GM23338 (cell line): ENCODE measurements at regions not wholly inside any gene's neighbourhood (a gene's known extent, or its start where the extent isn't known, plus 50 kb on each side); places are given as distances from the start of the nearest gene placed in this dataset.

ENCODE experiments used
- ATAC-seq: fragments of 200-7000 bp; cut with Tn5 transposase; 3 replicates; pipeline ENCODE4 v1.9.1; 2020
- DNase-seq: peaks from one replicate; pipeline ENCODE4 v3.0.0-alpha.2; 2015; ENCODE audit warnings: low spot score
- H2AFZ ChIP-seq: fragments of 200-600 bp; sonication (generic); 2 replicates; pipeline ENCODE4 v1.8.0; 2016; ENCODE audit warnings: antibody characterized with exemption, mild to moderate bottlenecking, moderate library complexity
- H3F3A ChIP-seq: fragments of 200-600 bp; sonication (generic); replicated peaks from 2 replicates; pipeline ENCODE4 v1.8.0; 2017; ENCODE audit warnings: antibody characterized with exemption, mixed run types, low read depth
- H3K27ac ChIP-seq: fragments of 200-600 bp; sonication (generic); 2 replicates; pipeline ENCODE4 v1.6.1; 2016; ENCODE audit warnings: low read depth
- H3K27me3 ChIP-seq: fragments of 200-600 bp; sonication (generic); 2 replicates; pipeline ENCODE4 v1.8.0; 2016; ENCODE audit warnings: mild to moderate bottlenecking, mixed run types, moderate library complexity; ENCODE audit not compliant: insufficient read depth
- H3K36me3 ChIP-seq: fragments of 200-600 bp; sonication (generic); 2 replicates; pipeline ENCODE4 v1.8.0; 2016; ENCODE audit warnings: mild to moderate bottlenecking; ENCODE audit not compliant: insufficient read depth
- H3K4me1 ChIP-seq: fragments of 200-600 bp; sonication (generic); 2 replicates; pipeline ENCODE4 v1.8.0; 2016; ENCODE audit warnings: mild to moderate bottlenecking, moderate library complexity; ENCODE audit not compliant: insufficient read depth
- H3K4me2 ChIP-seq: fragments of 200-600 bp; sonication (generic); 2 replicates; pipeline ENCODE4 v1.7.1; 2017; ENCODE audit warnings: mixed run types
- H3K4me3 ChIP-seq: fragments of 200-600 bp; sonication (generic); 2 replicates; pipeline ENCODE4 v1.6.1; 2016; ENCODE audit warnings: mixed run types
- H3K79me2 ChIP-seq: fragments of 200-600 bp; sonication (generic); replicated peaks from 2 replicates; pipeline ENCODE4 v1.8.0; 2017; ENCODE audit warnings: mild to moderate bottlenecking; ENCODE audit not compliant: insufficient read depth
- H3K9me2 ChIP-seq: fragments of 200-600 bp; sonication (generic); 2 replicates; pipeline ENCODE4 v1.8.0; 2017; ENCODE audit not compliant: insufficient read depth
- H4K20me1 ChIP-seq: fragments of 200-600 bp; sonication (generic); replicated peaks from 2 replicates; pipeline ENCODE4 v1.8.0; 2017; ENCODE audit warnings: mild to moderate bottlenecking; ENCODE audit not compliant: insufficient read depth
- H3K27ac Mint-ChIP-seq: 2 replicates; pipeline ENCODE4 v1.8.0; 2020; ENCODE audit warnings: inconsistent platforms, mild to moderate bottlenecking, moderate library complexity, mixed read lengths
- H3K27me3 Mint-ChIP-seq: 3 replicates; pipeline ENCODE4 v1.8.0; 2022; ENCODE audit warnings: low read depth, mild to moderate bottlenecking, moderate library complexity, mixed read lengths, inconsistent platforms; ENCODE audit not compliant: insufficient read depth, poor library complexity
- H3K36me3 Mint-ChIP-seq: 3 replicates; pipeline ENCODE4 v1.8.0; 2021; ENCODE audit warnings: low read depth, mild to moderate bottlenecking, inconsistent platforms, moderate library complexity, mixed read lengths
- H3K4me1 Mint-ChIP-seq: 3 replicates; pipeline ENCODE4 v1.8.0; 2020; ENCODE audit warnings: mild to moderate bottlenecking, inconsistent platforms, mixed read lengths
- H3K4me3 Mint-ChIP-seq: 3 replicates; pipeline ENCODE4 v1.8.0; 2021; ENCODE audit warnings: moderate library complexity, mild to moderate bottlenecking, inconsistent platforms, mixed read lengths
- H3K9me3 Mint-ChIP-seq: 3 replicates; pipeline ENCODE4 v1.8.0; 2020; ENCODE audit warnings: moderate library complexity, mild to moderate bottlenecking, inconsistent platforms, mixed read lengths
- CREB1 ChIP-seq: fragments of 250-450 bp; sonication (Bioruptor Pico); IDR thresholded peaks from 2 replicates; pipeline ENCODE4 v1.5.0; 2020; ENCODE audit warnings: low read depth, mild to moderate bottlenecking, moderate library complexity
- EZH2phosphoT487 ChIP-seq: fragments of 200-600 bp; sonication (generic); IDR thresholded peaks from one replicate; pipeline ENCODE4 v1.8.1; 2018; ENCODE audit warnings: antibody characterized with exemption; ENCODE audit not compliant: unreplicated experiment
- JUNB ChIP-seq: IDR thresholded peaks from one replicate; pipeline ENCODE4 v1.6.1; 2016; ENCODE audit warnings: antibody characterized with exemption; ENCODE audit not compliant: unreplicated experiment
- NANOG ChIP-seq: IDR thresholded peaks from 2 replicates; pipeline ENCODE4 v1.6.1; 2016; ENCODE audit warnings: antibody characterized with exemption, borderline replicate concordance
- POLR2AphosphoS5 ChIP-seq: IDR thresholded peaks from 2 replicates; pipeline ENCODE4 v1.6.1; 2016; ENCODE audit warnings: antibody characterized with exemption, low read depth
- ZNF114 ChIP-seq: fragments of 250-450 bp; sonication (Bioruptor Pico); IDR thresholded peaks from 2 replicates; pipeline ENCODE4 v1.5.0; 2020; ENCODE audit warnings: mild to moderate bottlenecking, moderate library complexity
- TF ChIP-seq, protein P1 (sequence below): fragments of 250-450 bp; sonication (Bioruptor Pico); IDR thresholded peaks from 2 replicates; pipeline ENCODE4 v1.5.0; 2020; ENCODE audit warnings: mild to moderate bottlenecking, moderate library complexity
- TF ChIP-seq, protein P2 (sequence below): IDR thresholded peaks from 2 replicates; pipeline ENCODE4 v1.6.1; 2016; ENCODE audit warnings: antibody characterized with exemption
- TF ChIP-seq, protein P3 (sequence below), 2 experiments: fragments of 200-600 bp in 1 of 2; sonication (generic) in 1 of 2; conservative IDR thresholded peaks; 2 replicates each; pipeline versions ENCODE4 v1.5.1 to v1.6.1; 2016 to 2017; ENCODE audit warnings: antibody characterized with exemption in 2 of 2, low read depth in 2 of 2, mild to moderate bottlenecking in 2 of 2, moderate library complexity in 1 of 2

DNA sequence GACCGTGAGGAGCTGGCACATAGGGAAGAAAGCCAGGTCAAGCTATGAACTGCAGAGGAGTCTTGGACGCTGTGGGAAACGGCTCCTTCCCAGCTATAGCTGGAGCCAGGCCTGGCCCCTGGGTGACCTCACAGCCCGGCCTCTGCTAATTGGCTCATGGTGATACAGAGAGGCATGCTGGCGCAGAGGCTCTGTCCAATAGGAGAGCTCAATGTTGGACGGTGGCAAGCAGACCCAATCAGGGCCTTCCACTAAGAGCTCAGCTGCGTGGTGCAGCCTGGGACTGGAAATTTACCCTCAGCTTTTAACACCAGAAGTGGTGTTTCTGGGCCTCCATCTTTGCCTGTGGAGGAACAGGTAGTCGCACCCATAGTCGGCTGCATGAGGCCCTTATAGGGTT, 64.4 kb upstream of the GRHL3 start:
- no peaks in the 10 kb centered on the region for H3K27me3 ChIP-seq
- no peak; the same call in 2 of the 3 replicates for ATAC-seq
- no peaks in the 10 kb centered on the region for H3K79me2 ChIP-seq
- no peaks in the 10 kb centered on the region for H4K20me1 ChIP-seq
- Mint-ChIP-seq H3K27ac (no peak overlapping the region), H3K36me3 (no peaks in the 10 kb centered on the region), H3K27me3 (peaks cover 9% of the 10 kb centered on the region), H3K9me3 (no peaks in the 10 kb centered on the region), H3K4me3 (no peak overlapping the region), H3K4me1 (no peaks in the 10 kb centered on the region)
- no peak overlapping the region for H3K4me2 ChIP-seq
- no peaks in the 10 kb centered on the region for H3F3A ChIP-seq
- peak; percentile 19 for DNase-seq
- H3K4me3 ChIP-seq: no peak overlapping the region
- no peaks in the 10 kb centered on the region for H3K9me2 ChIP-seq
- H3K36me3 ChIP-seq: no peaks in the 10 kb centered on the region
- H3K27ac ChIP-seq: no peak overlapping the region
- H3K4me1 ChIP-seq: no peaks in the 10 kb centered on the region
- TF ChIP-seq JUNB (no peak), EZH2phosphoT487 (no peak), CREB1 (CRISPR knock-in tag) (no peak), NANOG (no peak), ZNF114 (CRISPR knock-in tag) (no peak), POLR2AphosphoS5 (no peak)
- TF ChIP-seq, protein P1, sequence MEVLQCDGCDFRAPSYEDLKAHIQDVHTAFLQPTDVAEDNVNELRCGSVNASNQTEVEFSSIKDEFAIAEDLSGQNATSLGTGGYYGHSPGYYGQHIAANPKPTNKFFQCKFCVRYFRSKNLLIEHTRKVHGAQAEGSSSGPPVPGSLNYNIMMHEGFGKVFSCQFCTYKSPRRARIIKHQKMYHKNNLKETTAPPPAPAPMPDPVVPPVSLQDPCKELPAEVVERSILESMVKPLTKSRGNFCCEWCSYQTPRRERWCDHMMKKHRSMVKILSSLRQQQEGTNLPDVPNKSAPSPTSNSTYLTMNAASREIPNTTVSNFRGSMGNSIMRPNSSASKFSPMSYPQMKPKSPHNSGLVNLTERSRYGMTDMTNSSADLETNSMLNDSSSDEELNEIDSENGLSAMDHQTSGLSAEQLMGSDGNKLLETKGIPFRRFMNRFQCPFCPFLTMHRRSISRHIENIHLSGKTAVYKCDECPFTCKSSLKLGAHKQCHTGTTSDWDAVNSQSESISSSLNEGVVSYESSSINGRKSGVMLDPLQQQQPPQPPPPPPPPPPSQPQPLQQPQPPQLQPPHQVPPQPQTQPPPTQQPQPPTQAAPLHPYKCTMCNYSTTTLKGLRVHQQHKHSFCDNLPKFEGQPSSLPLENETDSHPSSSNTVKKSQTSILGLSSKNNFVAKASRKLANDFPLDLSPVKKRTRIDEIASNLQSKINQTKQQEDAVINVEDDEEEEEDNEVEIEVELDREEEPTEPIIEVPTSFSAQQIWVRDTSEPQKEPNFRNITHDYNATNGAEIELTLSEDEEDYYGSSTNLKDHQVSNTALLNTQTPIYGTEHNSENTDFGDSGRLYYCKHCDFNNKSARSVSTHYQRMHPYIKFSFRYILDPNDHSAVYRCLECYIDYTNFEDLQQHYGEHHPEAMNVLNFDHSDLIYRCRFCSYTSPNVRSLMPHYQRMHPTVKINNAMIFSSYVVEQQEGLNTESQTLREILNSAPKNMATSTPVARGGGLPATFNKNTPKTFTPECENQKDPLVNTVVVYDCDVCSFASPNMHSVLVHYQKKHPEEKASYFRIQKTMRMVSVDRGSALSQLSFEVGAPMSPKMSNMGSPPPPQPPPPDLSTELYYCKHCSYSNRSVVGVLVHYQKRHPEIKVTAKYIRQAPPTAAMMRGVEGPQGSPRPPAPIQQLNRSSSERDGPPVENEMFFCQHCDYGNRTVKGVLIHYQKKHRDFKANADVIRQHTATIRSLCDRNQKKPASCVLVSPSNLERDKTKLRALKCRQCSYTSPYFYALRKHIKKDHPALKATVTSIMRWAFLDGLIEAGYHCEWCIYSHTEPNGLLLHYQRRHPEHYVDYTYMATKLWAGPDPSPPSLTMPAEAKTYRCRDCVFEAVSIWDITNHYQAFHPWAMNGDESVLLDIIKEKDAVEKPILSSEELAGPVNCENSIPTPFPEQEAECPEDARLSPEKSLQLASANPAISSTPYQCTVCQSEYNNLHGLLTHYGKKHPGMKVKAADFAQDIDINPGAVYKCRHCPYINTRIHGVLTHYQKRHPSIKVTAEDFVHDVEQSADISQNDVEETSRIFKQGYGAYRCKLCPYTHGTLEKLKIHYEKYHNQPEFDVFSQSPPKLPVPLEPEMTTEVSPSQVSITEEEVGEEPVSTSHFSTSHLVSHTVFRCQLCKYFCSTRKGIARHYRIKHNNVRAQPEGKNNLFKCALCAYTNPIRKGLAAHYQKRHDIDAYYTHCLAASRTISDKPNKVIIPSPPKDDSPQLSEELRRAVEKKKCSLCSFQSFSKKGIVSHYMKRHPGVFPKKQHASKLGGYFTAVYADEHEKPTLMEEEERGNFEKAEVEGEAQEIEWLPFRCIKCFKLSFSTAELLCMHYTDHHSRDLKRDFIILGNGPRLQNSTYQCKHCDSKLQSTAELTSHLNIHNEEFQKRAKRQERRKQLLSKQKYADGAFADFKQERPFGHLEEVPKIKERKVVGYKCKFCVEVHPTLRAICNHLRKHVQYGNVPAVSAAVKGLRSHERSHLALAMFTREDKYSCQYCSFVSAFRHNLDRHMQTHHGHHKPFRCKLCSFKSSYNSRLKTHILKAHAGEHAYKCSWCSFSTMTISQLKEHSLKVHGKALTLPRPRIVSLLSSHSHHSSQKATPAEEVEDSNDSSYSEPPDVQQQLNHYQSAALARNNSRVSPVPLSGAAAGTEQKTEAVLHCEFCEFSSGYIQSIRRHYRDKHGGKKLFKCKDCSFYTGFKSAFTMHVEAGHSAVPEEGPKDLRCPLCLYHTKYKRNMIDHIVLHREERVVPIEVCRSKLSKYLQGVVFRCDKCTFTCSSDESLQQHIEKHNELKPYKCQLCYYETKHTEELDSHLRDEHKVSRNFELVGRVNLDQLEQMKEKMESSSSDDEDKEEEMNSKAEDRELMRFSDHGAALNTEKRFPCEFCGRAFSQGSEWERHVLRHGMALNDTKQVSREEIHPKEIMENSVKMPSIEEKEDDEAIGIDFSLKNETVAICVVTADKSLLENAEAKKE (CRISPR knock-in tag): no peak
- TF ChIP-seq, protein P2, sequence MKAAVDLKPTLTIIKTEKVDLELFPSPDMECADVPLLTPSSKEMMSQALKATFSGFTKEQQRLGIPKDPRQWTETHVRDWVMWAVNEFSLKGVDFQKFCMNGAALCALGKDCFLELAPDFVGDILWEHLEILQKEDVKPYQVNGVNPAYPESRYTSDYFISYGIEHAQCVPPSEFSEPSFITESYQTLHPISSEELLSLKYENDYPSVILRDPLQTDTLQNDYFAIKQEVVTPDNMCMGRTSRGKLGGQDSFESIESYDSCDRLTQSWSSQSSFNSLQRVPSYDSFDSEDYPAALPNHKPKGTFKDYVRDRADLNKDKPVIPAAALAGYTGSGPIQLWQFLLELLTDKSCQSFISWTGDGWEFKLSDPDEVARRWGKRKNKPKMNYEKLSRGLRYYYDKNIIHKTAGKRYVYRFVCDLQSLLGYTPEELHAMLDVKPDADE: no peak
- TF ChIP-seq, protein P3, sequence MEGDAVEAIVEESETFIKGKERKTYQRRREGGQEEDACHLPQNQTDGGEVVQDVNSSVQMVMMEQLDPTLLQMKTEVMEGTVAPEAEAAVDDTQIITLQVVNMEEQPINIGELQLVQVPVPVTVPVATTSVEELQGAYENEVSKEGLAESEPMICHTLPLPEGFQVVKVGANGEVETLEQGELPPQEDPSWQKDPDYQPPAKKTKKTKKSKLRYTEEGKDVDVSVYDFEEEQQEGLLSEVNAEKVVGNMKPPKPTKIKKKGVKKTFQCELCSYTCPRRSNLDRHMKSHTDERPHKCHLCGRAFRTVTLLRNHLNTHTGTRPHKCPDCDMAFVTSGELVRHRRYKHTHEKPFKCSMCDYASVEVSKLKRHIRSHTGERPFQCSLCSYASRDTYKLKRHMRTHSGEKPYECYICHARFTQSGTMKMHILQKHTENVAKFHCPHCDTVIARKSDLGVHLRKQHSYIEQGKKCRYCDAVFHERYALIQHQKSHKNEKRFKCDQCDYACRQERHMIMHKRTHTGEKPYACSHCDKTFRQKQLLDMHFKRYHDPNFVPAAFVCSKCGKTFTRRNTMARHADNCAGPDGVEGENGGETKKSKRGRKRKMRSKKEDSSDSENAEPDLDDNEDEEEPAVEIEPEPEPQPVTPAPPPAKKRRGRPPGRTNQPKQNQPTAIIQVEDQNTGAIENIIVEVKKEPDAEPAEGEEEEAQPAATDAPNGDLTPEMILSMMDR (conservative IDR thresholded peaks at IDR 0.05; ENCODE audit: low read depth in 2 of 2): no peak
- peak overlapping the region; percentile 87 for H2AFZ ChIP-seq
